ENCODE measurements at regions not wholly inside any gene's neighbourhood (a gene's known extent, or its start where the extent isn't known, plus 50 kb on each side); places are given as distances from the start of the nearest gene placed in this dataset.

DNA sequence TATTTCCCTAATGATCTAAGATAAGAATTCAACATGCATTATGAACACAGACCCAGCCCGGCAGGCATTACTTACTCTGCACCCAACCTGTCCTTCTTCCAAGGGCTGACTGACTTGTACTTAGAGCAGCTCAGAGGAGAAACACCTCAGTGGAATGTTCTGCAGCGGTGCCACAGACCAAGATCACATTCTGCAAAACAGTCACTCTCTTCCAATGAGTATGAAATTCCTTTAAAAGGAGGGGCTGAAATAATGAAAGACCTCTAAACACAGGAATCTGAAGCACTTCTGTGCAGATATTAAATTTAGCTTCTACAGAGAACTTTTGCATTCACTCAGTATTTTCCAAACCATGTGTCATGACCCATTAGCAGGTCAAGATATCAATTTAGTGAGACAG, 172.9 kb downstream of the ZDHHC21 start:
- TF ChIP-seq, protein P1, sequence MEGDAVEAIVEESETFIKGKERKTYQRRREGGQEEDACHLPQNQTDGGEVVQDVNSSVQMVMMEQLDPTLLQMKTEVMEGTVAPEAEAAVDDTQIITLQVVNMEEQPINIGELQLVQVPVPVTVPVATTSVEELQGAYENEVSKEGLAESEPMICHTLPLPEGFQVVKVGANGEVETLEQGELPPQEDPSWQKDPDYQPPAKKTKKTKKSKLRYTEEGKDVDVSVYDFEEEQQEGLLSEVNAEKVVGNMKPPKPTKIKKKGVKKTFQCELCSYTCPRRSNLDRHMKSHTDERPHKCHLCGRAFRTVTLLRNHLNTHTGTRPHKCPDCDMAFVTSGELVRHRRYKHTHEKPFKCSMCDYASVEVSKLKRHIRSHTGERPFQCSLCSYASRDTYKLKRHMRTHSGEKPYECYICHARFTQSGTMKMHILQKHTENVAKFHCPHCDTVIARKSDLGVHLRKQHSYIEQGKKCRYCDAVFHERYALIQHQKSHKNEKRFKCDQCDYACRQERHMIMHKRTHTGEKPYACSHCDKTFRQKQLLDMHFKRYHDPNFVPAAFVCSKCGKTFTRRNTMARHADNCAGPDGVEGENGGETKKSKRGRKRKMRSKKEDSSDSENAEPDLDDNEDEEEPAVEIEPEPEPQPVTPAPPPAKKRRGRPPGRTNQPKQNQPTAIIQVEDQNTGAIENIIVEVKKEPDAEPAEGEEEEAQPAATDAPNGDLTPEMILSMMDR (IDR thresholded peaks at IDR 0.05; ENCODE audit: insufficient read depth, low read depth, low read length): no peak

DNA sequence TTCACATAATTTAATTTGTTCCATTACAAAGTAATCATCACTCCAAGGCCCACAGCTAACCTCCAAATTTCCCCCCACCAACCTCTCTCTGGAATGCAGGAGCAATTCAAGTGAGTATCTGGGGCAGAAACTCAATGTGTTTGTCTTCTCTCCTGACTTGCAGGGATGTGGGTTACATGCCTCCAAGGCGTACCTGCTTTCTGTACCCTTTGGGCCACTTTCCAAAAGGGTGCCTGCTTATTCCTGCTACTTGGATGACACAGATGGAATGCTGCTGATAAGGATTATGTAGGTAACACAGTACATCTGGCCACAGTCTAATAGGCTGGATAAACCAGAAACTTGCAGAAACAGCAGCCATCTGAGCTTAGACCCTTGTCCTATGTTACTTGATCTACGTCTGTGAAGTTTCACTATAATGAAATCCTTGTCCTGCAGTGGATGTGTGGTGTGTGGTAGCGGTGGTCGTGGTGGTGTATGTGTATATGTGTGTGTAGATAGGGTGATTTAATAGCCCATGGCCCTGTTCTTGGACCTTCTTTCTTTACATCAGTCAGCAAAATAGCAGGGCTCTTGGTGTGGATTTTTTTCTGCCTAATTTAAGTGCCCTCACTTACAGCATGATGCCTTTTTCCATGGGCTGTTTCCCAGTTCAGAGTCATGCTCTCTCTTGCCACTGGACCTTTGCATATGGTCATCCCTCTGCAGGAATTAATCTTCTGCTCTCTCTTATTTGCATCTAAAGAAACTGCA, 175.9 kb downstream of the ZDHHC21 start:
- Histone ChIP-seq H3K36me3 (ENCODE audit: control insufficient read depth, insufficient read depth, low read length) (no peaks in the 10 kb centered on the region), H3K4me3 (ENCODE audit: low read depth, low read length) (no peak overlapping the region), H3K27me3 (ENCODE audit: control insufficient read depth, insufficient read depth, low read length) (no peaks in the 10 kb centered on the region)
- TF ChIP-seq, protein P1 (IDR thresholded peaks at IDR 0.05; ENCODE audit: insufficient read depth, low read depth, low read length): no peak
- CTCF ChIA-PET: no interaction called here
- POLR2A ChIA-PET: no interaction called here
- no peak for DNase-seq (ENCODE audit: low read depth)

More for the DNA sequence above, 172.9 kb downstream of the ZDHHC21 start:
- Histone ChIP-seq H3K4me3 (ENCODE audit: low read depth, low read length) (no peak overlapping the region), H3K36me3 (ENCODE audit: control insufficient read depth, insufficient read depth, low read length) (no peaks in the 10 kb centered on the region), H3K27me3 (ENCODE audit: control insufficient read depth, insufficient read depth, low read length) (no peaks in the 10 kb centered on the region)
- ChIA-PET POLR2A (no interaction called here), CTCF (no interaction called here)
- no peak for DNase-seq (ENCODE audit: low read depth)

DNA sequence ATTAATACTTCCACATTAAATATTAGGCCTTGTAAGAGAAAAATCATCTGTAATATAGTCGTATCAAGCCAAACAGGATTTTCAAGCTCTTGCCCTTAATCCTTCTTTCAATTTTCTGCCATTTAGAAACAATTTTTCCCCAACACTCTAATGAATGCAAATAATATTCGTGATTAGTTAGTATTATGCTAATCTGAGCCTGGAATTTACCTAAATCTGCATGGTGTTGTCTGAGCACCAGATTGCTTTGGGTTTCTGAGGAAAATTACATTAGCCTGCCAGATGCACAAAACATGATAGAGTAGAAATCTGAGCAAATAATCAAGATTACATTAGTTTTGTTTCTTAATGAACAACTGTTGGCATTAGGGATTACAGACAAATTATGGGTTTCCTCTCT, 176.6 kb downstream of the ZDHHC21 start:
- H3K4me3 ChIP-seq (ENCODE audit: low read depth, low read length): no peak overlapping the region
- H3K36me3 ChIP-seq (ENCODE audit: control insufficient read depth, insufficient read depth, low read length): no peaks in the 10 kb centered on the region
- CTCF ChIA-PET: no interaction called here
- DNase-seq (ENCODE audit: low read depth): no peak
- no peaks in the 10 kb centered on the region for H3K27me3 ChIP-seq (ENCODE audit: control insufficient read depth, insufficient read depth, low read length)
- POLR2A ChIA-PET: no interaction called here
- TF ChIP-seq, protein P1 (IDR thresholded peaks at IDR 0.05; ENCODE audit: insufficient read depth, low read depth, low read length): no peak

DNA sequence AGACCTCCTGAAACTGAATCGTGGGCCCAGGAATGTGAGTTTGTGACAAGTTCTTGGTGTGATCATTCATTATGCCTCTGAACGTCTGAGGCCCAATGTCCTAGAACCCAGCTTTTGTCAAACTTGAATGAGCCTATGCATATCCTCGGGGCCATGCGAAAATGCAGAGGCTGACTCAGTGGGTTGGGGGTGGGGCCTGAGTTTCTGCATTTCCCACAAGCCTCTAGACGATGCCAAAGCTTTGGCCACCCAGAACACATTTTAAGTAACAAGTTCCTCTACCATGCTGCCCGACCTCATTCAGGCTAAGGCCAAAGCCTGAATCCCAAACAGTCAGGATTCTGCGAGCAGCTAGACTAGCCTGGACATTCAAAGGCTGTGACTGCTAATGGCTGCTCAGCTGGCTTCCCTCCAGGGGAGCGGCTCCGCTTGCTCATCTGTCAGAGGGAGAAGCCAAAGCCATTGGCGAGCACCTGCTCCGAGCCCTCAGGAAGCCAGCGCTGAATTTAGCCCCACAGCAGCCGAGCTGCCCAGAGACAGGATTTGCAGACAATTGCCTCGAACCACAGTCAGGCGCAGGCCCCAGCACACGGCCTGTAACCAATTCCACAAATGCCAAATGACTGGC, 177.5 kb downstream of the ZDHHC21 start:
- no peak overlapping the region for H3K4me3 ChIP-seq (ENCODE audit: low read depth, low read length)
- ChIA-PET CTCF (no interaction called here), POLR2A (no interaction called here)
- H3K27me3 ChIP-seq (ENCODE audit: control insufficient read depth, insufficient read depth, low read length): no peaks in the 10 kb centered on the region
- H3K36me3 ChIP-seq (ENCODE audit: control insufficient read depth, insufficient read depth, low read length): no peaks in the 10 kb centered on the region
- DNase-seq (ENCODE audit: low read depth): no peak
- TF ChIP-seq, protein P1 (IDR thresholded peaks at IDR 0.05; ENCODE audit: insufficient read depth, low read depth, low read length): no peak

DNA sequence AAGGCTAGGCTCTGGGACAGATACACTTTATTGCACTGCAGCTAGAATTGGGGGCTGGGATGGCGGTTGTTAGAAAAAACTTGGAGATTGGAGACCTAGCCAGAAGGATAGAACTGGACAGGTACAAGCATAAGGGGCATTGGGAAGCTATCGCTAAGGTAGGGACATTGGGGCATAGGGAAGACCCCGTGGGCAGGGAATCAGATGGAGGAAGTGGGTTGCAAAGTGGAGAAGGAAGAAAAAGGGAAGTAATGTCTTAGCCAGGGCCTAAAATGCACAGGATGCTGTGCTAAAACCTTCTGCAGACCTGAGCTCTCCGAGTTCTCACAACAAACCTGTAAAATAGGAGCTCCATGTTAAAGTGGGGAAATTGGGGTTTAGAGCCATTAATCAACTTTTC, 178.2 kb downstream of the ZDHHC21 start:
- TF ChIP-seq, protein P1 (IDR thresholded peaks at IDR 0.05; ENCODE audit: insufficient read depth, low read depth, low read length): no peak
- Histone ChIP-seq H3K36me3 (ENCODE audit: control insufficient read depth, insufficient read depth, low read length) (no peaks in the 10 kb centered on the region), H3K4me3 (ENCODE audit: low read depth, low read length) (no peak overlapping the region), H3K27me3 (ENCODE audit: control insufficient read depth, insufficient read depth, low read length) (no peaks in the 10 kb centered on the region)
- CTCF ChIA-PET: no interaction called here
- DNase-seq (ENCODE audit: low read depth): no peak
- POLR2A ChIA-PET: no interaction called here

Measured in BJ (cell line).